ENCODE measurements at regions not wholly inside any gene's neighbourhood (a gene's known extent, or its start where the extent isn't known, plus 50 kb on each side); places are given as distances from the start of the nearest gene placed in this dataset.
A peak's percentile ranks its signal among the peaks of the same experiment; 100 is the strongest.

GRCh38 chr20:40325006-40325568, 363.9 kb downstream of the MAFB start:
- ATAC-seq (no peak), DNase-seq (peak in 1 of 4 donors; percentile 10)
- Histone ChIP-seq H3K36me3 (replicated peaks in 1 of 2; ENCODE audit: insufficient read depth in 1 of 2, low read depth in 2 of 2) (no peaks in the 10 kb centered on the region), H3K4me3 (no peak overlapping the region), H3K27ac (no peak overlapping the region), H3K9me3 (no peaks in the 10 kb centered on the region), H3K27me3 (no peaks in the 10 kb centered on the region), H3K4me1 (no peaks in the 10 kb centered on the region)
- intact Hi-C loops (cut with DNase I), result no loop called here
- no peak for TF ChIP-seq CTCF (IDR thresholded peaks at IDR 0.05)
- no peak for TF ChIP-seq POLR2A (IDR thresholded peaks at IDR 0.05)
- 50 to 71% methylated on average over 2 of the region's 2 CpGs for WGBS, 2 donors

GRCh38 chr20:40323361-40323794, 365.7 kb downstream of the MAFB start:
- no peak for ATAC-seq
- Histone ChIP-seq H3K27ac (no peak overlapping the region), H3K9me3 (no peaks in the 10 kb centered on the region), H3K4me1 (no peaks in the 10 kb centered on the region), H3K36me3 (replicated peaks in 1 of 2; ENCODE audit: insufficient read depth in 1 of 2, low read depth in 2 of 2) (no peaks in the 10 kb centered on the region), H3K4me3 (no peak overlapping the region), H3K27me3 (no peaks in the 10 kb centered on the region)
- WGBS, 2 donors, result 58 to 69% methylated on average over 5 of the region's 5 CpGs
- intact Hi-C loops (cut with DNase I), result no loop called here
- peak in 1 of 4 donors; percentile 47 for DNase-seq
- TF ChIP-seq CTCF (IDR thresholded peaks at IDR 0.05), result no peak
- peak in 1 of 3 donors; percentile 9 for TF ChIP-seq POLR2A (IDR thresholded peaks at IDR 0.05)

- no peaks in the 10 kb centered on the region for H3K9me3 ChIP-seq
- no peak overlapping the region for H3K27ac ChIP-seq
- no peak overlapping the region for H3K4me3 ChIP-seq
- WGBS, 2 donors, result 31 to 70% methylated on average over 1 of the region's 1 CpG
- intact Hi-C loops (cut with DNase I), result no loop called here
- DNase-seq, result no peak
- no peak for TF ChIP-seq POLR2A (IDR thresholded peaks at IDR 0.05)
- no peak for TF ChIP-seq CTCF (IDR thresholded peaks at IDR 0.05)
- H3K36me3 ChIP-seq (replicated peaks in 1 of 2; ENCODE audit: insufficient read depth in 1 of 2, low read depth in 2 of 2), result no peaks in the 10 kb centered on the region
- no peaks in the 10 kb centered on the region for H3K4me1 ChIP-seq
- no peak for ATAC-seq
- H3K27me3 ChIP-seq, result no peaks in the 10 kb centered on the region
These were observed 366.1 kb downstream of the MAFB start for GRCh38 chr20:40322941-40323340.

GRCh38 chr20:40320517-40321011, 368.5 kb downstream of the MAFB start:
- no peak overlapping the region for H3K27ac ChIP-seq
- no peaks in the 10 kb centered on the region for H3K36me3 ChIP-seq (replicated peaks in 1 of 2; ENCODE audit: insufficient read depth in 1 of 2, low read depth in 2 of 2)
- no peak for ATAC-seq
- no peaks in the 10 kb centered on the region for H3K27me3 ChIP-seq
- H3K4me1 ChIP-seq, result no peaks in the 10 kb centered on the region
- intact Hi-C loops (cut with DNase I), result no loop called here
- no peak for DNase-seq
- no peaks in the 10 kb centered on the region for H3K9me3 ChIP-seq
- no peak for TF ChIP-seq POLR2A (IDR thresholded peaks at IDR 0.05)
- TF ChIP-seq CTCF (IDR thresholded peaks at IDR 0.05), result no peak
- 62 to 76% methylated on average over 7 of the region's 7 CpGs for WGBS, 2 donors
- no peak overlapping the region for H3K4me3 ChIP-seq

All from body of pancreas (tissue), 4 donors.